ENCODE measurements at regions not wholly inside any gene's neighbourhood (a gene's known extent, or its start where the extent isn't known, plus 50 kb on each side); places are given as distances from the start of the nearest gene placed in this dataset.

DNA sequence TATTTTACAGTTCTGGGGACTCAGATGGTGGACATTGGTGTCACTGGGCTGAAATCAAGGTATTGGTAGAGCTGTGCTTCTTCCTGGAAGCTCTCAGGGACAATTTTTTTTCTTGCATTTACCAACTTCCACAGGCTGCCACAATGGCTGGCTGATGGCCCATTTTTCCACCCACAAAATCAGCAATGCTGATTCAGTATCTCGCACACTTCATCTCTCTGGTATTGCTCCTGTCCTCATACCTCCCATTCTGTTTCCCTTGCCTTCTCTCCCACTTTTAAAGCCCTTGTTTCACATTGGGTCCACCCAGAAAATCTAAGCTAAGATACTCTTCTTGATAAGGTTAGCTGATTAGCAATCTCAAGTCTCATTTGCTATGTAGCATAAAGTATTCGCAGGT is 530.9 kb upstream of the POM121L12 start:
- TF ChIP-seq CTCF (IDR thresholded peaks at IDR 0.05; ENCODE audit: insufficient read depth, low read length, poor library complexity, severe bottlenecking) (no peak), EZH2phosphoT487 (conservative IDR thresholded peaks at IDR 0.05; ENCODE audit: low read length) (no peak)
